22Rv1 (cell line): ENCODE measurements at regions not wholly inside any gene's neighbourhood (a gene's known extent, or its start where the extent isn't known, plus 50 kb on each side); places are given as distances from the start of the nearest gene placed in this dataset.
"Not testable (repeated sequence)": the region's sequence is repeated elsewhere in the genome, so short reads cannot be mapped to it uniquely, and the experiment has no call there.

Experiments
- H3K27ac ChIP-seq: fragments of 450-650 bp; 2 replicates; pipeline ENCODE4 v1.5.1; 2017
- CTCF ChIP-seq: fragments of 450-650 bp; IDR thresholded peaks from 2 replicates; pipeline ENCODE4 v1.5.1; 2017; ENCODE audit warnings: mild to moderate bottlenecking
- ZFX ChIP-seq: fragments of 450-650 bp; IDR thresholded peaks from 2 replicates; pipeline ENCODE4 v1.6.1; 2017; ENCODE audit warnings: antibody characterized with exemption, borderline replicate concordance

- TF ChIP-seq ZFX = no peak
- no peak for TF ChIP-seq CTCF
- no peak overlapping the region for H3K27ac ChIP-seq
Measured at GRCh38 chr14:25298238-25298637, 248.3 kb upstream of the STXBP6 start.

- not testable (repeated sequence) for H3K27ac ChIP-seq
Measured at GRCh38 chr14:25290154-25290553, 240.2 kb upstream of the STXBP6 start.

- no peak for TF ChIP-seq CTCF
- TF ChIP-seq ZFX = no peak
- H3K27ac ChIP-seq = no peak overlapping the region
Measured at GRCh38 chr14:25274529-25274928, 224.6 kb upstream of the STXBP6 start.

- TF ChIP-seq CTCF = no peak
- TF ChIP-seq ZFX = no peak
- H3K27ac ChIP-seq = no peak overlapping the region
Measured at GRCh38 chr14:25267186-25267585, 217.2 kb upstream of the STXBP6 start.

GRCh38 chr14:25259470-25259869 is 209.5 kb upstream of the STXBP6 start:
- H3K27ac ChIP-seq = no peak overlapping the region
- no peak for TF ChIP-seq ZFX
- no peak for TF ChIP-seq CTCF

GRCh38 chr14:25252793-25253192 is 202.8 kb upstream of the STXBP6 start:
- TF ChIP-seq ZFX = no peak
- no peak for TF ChIP-seq CTCF

GRCh38 chr14:25250516-25250915 is 200.6 kb upstream of the STXBP6 start:
- TF ChIP-seq ZFX = no peak
- no peak for TF ChIP-seq CTCF
- no peak overlapping the region for H3K27ac ChIP-seq

More at GRCh38 chr14:25252793-25253192, 202.8 kb upstream of the STXBP6 start:
- no peak overlapping the region for H3K27ac ChIP-seq

- H3K27ac ChIP-seq = no peak overlapping the region
- no peak for TF ChIP-seq CTCF
- no peak for TF ChIP-seq ZFX
Measured at GRCh38 chr14:25247609-25248008, 197.7 kb upstream of the STXBP6 start.
